HG02610 (cell line): ENCODE measurements at regions not wholly inside any gene's neighbourhood (a gene's known extent, or its start where the extent isn't known, plus 50 kb on each side); places are given as distances from the start of the nearest gene placed in this dataset.
"Not testable (repeated sequence)": the region's sequence is repeated elsewhere in the genome, so short reads cannot be mapped to it uniquely, and the experiment has no call there.

Experiments used
- ATAC-seq: cut with Tn5 transposase; IDR thresholded peaks from one replicate; pipeline ENCODE4 v1.9.1; 2021; ENCODE audit warnings: mild to moderate bottlenecking, moderate library complexity; ENCODE audit not compliant: unreplicated experiment

DNA sequence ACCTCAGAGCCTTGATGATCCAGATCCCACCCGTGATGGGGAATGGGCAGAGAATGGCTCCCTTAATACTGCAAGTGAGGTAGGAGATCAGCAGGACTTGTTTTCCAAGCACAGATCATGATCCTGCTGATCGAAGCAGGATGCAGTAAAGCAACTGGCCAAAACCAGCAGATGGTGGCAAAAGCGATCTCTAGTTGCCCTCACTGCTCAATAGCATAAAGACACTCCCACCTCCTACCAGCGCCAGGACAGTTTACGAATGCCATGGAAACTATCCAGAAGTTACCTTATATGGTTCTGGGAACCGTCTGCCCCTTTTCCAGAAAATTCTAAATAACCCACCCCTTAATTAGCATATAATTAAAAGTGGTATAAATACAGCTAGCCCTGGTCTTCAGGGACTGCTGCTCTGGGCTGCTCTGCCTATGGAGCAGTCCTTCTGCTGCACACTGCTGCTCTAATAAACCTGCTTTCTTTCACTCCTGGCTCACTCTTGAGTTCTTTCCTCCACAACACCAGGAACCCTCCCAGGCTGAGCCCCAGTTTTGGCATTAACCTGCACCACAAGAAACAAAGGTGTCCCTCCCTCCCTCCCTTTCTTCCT is 415.8 kb downstream of the PREX1 start:
- ATAC-seq = no peak

DNA sequence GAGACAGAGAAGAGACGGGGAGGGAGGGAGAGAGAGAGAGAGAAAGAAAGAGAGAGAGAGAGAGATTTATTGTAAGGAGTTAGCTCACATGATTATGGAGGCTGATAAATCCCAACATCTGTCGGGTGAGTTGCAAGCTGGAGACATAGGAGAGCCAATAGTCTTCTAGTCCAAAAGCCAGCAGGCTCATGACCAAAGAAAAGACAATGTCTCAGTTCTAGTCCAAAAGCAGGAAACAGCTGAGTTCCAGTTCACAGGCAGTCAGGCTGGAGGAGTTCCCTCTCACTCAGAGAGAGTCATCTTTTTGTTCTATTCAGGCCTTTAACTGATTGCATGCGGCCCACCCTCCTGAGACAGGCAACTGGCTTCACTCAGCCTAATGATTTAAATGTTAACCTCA is 416.6 kb downstream of the PREX1 start:
- ATAC-seq = no peak

DNA sequence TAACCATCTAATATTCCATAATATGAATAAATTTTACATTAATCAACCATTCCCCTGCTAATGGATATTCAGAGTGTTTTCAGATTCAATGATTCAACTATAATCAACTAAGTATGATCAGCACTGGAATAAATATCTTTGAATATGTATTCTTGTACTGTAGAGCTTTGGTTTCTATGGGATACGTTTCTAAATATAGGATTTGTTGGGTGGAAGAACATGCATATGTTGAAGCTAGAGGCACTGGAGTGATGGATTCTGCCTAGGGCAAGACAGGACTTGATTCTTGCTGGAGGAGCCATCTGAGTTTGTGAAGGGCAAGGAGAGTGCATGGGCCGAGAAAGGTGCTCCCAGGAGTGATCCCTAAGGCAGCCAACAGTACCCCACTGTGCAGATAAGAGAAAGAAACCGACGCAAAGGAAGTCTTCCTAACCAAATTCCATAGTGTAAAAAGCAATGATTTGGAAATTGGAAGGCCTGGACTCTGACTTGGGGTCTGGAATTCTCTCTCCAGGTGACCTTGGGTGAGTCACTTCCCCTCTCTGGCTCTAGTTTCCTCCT is 418.7 kb downstream of the PREX1 start:
- ATAC-seq = no peak

DNA sequence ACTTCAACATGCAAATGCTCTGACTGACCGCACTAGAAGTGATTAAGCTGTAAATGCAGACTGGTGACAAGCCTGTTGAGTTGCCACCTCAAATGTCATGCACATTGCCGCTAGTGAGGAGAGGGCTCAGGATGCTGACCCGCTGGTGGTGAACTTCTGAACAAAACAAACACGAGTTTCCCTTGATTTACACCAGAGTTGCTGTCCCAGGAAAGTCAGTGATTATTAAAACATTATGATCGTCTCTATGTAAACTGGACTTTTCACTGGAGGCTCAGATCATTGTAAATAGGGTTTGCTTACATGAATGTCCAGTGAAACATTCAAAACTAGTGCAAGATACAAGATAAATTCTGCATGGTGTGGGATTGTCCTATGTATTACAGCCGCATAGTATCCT is 420.1 kb downstream of the PREX1 start:
- no peak for ATAC-seq

DNA sequence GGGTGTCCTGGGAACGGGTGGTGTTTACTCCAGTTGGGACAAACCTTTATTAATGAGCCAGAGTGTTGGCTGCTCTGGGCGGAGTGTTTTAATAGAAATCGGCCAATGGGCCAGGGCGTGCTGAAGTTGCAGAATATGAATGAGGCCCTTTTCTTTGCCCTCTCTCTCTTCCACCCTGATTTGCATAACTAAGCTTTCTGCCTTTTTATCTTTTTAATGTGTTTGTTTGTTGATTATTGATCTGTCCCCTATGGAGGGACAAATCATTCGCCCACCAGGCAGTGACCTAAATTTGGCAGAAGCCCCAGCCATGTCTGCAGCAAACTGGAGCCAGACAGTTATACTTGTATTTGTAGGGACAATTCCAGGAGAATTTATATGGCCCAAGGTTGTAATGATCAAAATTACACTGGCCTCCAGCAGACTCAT is 420.9 kb downstream of the PREX1 start:
- ATAC-seq = no peak

DNA sequence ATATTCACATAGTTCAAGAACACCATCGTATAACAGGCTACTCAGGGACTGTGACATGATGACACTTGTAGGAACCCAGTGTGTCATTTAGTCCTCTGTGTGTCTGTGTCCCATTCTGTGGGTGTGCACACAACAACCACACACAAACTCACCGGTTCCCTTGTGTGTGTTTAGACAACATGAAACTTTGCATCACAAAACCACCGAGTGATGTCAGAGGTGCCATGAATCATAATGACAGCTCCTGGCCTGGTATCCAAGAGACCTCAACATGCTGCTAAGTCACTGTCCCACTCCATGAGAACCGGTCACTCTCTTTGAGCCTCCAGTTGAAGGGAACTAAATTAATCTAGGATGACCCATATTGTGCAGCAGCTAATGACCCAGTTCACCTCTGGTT is 421.3 kb downstream of the PREX1 start:
- ATAC-seq = no peak

DNA sequence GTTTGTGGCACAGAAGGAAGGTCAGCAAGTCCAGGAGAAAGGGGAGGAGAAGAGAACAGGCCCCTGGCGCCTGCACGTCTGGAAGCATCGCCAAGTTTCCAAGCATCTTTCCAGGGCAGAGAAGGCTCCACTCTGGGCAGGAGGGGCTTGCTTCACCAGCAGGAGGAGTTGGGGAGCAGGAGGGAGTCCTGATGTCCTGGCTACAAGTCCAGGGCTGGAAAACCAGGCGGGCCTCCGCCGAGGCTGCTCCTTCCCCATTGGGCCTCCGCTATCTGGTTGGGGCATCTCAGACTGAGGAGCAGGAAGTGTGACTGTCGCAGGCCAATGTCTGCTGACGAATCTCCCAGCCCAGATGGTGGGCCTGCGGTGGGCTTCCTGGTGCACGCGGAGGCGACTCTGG is 421.9 kb downstream of the PREX1 start:
- no peak for ATAC-seq

DNA sequence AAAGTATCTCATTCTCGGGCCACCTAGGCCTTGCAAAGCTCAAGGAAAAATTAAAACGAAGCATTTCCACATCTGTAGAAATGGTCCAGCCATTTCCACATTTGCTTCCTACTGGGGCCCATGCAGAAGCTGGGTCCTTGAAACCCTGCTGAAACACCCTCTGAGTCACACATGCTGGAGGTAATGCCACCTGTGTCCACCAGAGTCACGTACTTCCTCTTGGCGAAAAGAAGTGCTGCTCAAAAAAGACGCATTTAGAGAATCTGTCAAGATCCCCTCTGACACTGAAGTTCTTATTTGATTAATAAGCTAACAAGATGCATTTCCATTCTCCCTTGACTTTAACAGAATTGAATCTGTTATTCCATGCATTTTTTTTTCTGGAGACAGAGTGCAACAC is 423.2 kb downstream of the PREX1 start:
- ATAC-seq = no peak

DNA sequence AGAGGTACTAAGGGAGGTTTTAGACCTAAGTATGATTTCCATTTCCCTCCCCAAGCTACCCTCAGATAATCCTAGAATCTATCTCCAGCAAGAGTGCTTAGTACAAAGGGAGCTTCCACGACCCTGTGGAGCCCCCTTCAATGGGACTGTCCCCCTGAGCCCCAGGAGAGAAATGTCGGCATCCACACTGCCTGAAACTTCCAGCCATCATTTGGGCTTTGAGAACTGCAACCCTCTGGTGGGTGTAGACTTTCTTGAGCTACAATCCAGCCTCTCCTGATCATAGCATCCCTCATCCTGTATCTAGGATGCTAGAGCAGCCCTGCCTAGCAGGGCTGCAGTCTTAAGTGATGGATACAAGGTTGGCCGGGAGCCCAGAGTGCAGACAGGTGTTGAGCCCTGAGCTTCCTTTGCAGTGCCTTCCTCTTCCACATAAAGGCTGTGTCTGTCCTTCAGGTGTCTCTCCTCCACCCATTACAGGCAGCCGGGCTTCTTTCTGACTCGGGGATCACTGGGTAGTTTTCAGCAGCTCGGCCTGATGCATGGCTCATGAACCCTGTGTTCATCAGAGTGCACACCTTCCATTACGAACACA is 424.5 kb downstream of the PREX1 start:
- ATAC-seq = no peak

DNA sequence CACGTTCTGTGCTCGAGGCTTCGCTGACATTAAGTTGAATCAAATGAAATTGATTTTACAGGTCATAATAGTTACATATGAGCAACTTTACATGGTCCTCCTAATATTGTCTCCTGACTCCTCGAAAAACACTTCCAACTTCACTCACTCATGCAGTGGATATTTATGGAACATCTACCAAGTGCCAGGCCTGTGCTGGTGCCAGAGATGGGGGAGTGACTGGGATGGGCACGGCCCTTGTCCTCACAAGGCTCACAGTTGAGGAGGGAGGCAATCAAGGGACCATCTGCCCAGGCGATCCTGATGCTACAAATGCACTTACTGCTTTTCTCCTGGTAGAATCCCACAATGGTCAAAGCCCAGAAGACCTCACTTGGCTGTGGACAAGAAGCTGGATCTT is 426.4 kb downstream of the PREX1 start:
- ATAC-seq = no peak

DNA sequence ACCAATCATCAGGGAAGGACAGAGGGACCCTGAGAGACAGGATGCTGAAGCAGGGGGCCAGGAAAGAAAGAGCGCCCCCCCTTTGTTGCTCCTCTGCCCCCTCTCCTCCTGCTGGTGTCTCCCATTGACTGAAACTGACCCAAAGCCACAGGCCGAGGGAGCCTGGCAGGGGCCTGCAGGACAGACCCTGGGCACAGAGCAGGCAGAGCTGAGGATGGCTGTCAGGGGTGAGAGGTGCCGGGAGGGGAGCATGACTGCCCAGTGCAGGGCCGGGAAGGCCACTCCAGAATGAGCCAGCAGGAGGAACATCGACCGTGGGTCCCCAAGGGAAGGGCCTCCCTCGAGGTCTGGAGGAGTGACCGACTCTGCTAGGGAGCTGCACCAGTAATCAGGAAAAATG is 427.8 kb downstream of the PREX1 start:
- no peak for ATAC-seq

DNA sequence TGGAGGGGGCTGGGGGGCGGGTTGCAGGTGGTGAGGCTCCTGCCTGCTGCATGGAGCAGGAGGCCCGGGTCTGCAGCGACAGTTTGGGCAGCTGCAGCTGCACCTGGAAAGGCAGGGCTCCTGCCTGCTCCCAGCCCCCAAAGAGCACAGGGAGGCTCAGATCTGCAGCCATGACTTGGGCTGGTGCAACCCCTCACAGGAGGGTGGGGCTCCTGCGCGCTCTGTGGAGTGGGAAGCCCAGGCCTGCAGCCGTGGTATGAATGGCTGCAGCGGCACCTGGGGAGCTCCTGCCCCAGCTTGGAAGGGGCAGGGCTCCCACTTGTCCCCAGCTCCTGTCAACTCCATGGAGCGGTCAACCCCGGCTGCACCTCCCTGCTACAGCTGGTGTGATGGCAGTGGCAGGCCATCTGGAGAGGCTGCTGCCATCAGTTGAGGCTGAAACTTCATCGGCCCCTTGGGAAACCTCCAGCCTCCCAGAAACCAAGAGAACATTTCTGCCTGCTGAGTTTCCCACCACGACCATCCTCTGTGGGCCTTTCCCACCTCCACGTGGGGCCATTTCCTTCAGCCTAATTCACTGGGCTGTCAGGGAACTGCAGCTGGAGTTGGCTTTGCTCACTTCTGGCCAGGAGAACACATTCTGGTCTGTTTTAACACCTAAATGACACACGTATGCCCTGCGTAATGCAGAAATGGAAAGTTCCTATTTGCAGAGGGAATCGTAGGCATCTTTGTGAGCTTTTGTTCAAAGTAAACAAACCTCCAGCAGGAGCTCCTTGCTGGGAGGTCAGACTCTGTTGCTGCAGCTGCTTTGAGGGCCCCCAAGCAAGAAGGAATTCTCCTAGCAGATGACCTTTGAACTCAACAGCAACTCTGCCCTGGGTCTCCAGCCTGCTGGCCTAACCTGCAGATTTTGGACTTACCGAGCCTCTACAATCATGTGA is 429.0 kb downstream of the PREX1 start:
- no peak for ATAC-seq

DNA sequence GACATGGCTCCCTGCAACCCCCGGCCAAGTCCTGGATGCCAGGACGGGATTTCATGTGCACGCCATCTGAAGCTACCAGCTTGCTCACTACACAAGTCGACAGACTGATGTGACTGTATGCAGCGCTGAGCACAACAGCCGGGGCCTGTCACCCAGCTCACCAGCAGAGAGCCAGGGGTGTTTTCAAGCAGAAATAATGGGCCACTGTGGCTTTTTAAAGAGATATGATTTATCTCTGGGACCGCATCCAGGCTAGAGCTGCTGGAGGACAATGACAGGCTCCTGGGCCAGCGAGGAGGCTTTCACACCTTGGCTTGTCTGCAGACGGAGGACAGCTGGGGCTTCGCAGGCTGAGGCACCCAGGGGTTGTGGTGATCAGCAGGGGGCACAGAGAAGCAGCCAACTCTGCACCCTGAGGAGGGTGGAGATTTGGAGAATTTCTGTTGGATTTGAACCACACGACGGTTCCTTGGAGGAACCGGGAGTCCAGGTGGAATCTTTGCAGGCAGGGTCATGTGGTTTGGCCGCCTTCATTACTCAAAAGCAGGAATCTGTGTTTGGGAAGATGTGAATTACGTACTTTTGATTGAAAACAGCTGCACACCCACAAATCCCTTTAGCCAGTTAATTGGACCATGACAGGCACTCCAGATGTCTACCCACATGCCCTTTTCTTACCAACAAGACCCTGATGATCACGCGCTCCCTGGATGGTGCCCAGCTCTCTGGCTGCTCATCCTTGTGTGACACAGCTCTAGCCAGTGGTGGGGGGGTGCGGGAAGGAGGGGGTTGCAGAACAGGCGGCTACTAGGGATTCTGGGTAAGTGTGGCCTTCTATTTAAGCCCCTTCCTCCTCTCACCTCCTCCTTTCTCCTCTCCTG is 430.6 kb downstream of the PREX1 start:
- ATAC-seq = not testable (repeated sequence)

DNA sequence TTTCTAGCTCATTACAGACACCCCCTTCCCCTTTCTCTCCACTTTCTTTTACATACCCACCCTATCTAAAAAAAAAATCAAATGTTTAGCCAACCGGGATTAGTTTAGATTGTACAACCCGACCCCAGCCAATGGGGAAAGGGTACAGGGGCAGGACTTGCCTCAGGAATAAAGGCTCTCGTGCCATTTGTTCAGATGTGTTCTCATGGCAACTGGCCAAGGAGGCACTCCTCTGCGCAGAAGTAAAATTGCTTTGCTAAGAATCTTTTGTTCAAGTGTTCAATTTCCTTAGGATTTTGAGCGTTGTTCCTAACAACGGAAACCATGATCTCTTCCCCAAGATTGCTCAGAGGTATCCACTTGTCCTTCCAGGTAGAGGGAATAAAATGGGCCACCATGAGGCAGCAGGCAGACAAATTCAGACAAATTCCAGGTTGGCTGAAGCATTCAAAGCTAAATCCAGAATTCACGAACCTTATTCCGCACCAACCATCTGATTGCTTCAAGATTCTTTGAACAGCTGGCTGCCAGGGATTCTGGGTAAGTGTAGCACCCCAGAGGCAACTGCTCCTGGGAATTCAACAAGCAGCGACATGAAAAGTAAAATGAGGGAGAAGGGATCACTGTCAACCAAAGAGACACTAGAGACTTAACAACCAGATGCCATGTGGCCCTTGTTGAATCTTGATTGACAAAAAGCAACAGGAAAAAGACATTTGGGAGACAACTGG is 431.8 kb downstream of the PREX1 start:
- ATAC-seq = no peak

DNA sequence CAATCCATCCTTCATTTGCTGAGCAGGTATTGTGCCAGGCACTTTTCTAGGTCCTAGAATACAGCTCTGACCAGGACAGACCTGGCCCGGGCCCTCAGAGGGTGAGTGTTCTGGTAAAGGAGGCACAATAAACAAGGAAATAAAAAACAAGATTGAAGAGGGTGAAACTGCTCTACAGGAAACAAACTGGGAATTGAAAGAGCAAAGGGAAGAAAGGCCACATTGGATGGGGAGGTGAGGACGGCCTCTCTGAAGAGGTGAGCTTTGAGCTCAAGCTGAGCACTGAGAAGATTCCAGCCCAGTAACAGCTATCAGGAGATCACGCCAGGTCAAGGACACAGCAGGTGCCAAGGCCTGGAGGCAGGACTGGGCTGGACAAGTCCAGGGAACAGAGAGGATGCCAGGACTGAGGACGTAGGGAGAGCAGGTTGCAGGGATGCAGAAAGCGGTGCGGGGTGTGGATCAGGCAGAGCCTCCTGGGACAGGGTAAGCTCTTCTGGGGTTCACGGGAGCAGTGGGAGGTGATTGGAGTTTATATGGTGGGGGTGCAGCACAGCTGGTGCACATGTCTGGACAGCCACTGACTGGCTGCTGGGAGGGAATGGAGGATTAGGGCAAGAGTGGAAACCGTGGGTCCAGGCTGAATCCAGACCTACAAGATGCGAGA is 433.3 kb downstream of the PREX1 start:
- no peak for ATAC-seq

DNA sequence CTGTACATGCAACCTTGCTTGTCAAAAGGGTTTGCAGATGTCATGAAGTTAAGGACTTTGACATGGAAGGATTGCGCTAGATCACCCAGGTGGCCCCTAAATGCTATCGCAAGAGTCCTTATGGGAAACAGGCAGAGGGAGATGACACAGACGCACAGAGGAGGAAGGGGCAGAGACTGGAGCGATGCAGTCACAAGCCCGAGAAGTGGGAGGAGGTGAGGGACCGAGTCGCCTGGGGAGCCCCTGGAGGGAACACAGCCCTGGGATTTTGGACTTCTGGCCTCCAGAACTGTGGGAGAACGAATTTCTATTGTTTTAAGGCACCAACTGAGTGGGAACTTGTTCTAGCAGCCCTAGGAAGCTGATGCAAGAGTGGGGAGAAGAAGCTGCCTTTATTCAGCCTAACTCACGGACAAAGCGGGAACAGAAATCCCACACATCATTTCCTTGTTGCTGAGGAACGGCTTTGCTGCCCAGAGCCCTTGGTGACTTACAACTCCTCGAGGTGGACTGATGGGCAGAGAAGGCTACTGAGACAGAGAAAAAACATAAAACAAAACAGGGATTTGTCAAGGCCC is 434.0 kb downstream of the PREX1 start:
- ATAC-seq = no peak

DNA sequence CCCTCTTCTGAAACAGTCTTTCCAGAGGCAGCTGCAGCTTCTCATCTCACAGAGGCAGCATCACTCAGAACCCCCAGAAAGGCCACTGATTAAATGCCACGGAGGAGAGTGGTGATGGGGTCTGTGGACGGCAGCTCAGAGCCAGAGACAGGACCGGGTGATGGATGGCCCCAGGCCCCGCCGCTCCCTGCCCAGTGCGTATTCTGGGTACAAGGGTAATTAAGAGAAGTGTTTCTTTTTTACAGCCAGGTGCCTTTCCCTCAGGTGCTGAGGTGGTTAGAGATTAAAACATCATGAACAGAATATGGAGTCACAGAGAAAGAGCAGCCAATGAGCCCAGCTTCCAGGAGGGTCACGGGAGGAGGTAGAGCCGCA is 434.5 kb downstream of the PREX1 start:
- no peak for ATAC-seq

DNA sequence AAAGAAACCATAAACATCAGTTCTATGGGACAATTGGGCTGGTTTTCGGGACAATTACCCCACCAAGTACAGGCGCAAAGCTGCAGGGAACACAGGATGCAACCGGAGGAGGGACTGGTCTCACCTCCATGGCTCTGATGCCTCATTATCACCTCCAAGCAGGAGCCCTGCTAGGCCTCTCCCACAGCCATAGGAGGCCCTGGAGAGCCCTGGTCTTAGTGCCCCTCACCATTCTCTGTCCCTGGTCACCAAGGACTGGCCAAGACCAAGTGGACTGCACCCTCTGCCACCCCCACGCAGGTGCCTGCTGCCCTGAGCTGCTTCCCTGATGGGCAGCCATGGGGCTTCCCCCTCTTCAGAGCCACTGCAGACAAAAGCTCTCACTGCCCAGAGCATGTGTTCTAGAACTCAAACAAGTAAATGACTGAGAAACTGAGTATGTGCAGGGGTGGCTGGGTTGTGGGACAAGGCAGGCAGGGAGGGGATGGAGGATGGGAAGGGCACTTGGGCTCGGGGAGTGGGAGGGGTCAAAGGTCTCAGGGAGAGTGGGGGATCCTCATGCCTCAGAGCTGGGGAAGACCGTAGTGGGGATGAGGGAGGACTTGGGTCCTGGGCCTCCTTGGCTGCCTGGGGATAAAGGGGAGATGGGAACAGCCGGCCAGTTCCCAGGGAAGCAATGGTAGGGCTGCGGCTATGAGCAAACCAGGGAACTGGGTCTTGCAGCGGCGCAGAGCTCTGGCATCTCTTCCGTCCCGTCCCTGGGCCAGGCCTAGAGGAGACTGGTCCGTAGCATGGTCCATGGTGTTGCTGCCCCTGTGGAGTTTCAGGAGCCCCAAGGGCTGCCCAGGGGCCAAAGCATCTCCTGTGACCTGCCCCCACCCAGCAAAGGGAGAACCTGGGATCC is 435.1 kb downstream of the PREX1 start:
- no peak for ATAC-seq
